PFSK-1 (cell line): ENCODE measurements at regions not wholly inside any gene's neighbourhood (a gene's known extent, or its start where the extent isn't known, plus 50 kb on each side); places are given as distances from the start of the nearest gene placed in this dataset.

Experiments used
- FOXP2 ChIP-seq: optimal IDR thresholded peaks from 2 replicates; pipeline ENCODE3; 2011; ENCODE audit warnings: borderline replicate concordance, control low read depth, inconsistent platforms; ENCODE audit not compliant: insufficient read depth; ENCODE audit errors: extremely low read length, extremely low read depth
- POLR2AphosphoS5 ChIP-seq: IDR thresholded peaks from 2 replicates; pipeline ENCODE4 v1.6.1; 2012; ENCODE audit warnings: low read depth, mild to moderate bottlenecking, control low read depth, low read length, moderate library complexity
- REST ChIP-seq, 2 experiments: IDR thresholded peaks; 2 replicates each; pipeline versions ENCODE4 v1.6.1 to v1.8.0; 2011 to 2012; ENCODE audit warnings: low read depth in 2 of 2, low read length in 2 of 2, control low read depth in 1 of 2, inconsistent platforms in 1 of 2, mild to moderate bottlenecking in 1 of 2, moderate library complexity in 1 of 2; ENCODE audit not compliant: insufficient read depth in 1 of 2
- SIN3A ChIP-seq: IDR thresholded peaks from 2 replicates; pipeline ENCODE4 v1.6.1; 2012; ENCODE audit warnings: mild to moderate bottlenecking, low read length, moderate library complexity, borderline replicate concordance; ENCODE audit not compliant: insufficient read depth
- TAF1 ChIP-seq: IDR thresholded peaks from 2 replicates; pipeline ENCODE4 v1.6.1; 2012; ENCODE audit warnings: low read length, control low read depth, borderline replicate concordance; ENCODE audit not compliant: insufficient read depth

GRCh38 chr9:7265181-7265580 is 507.4 kb downstream of the KDM4C start:
- TF ChIP-seq POLR2AphosphoS5 (no peak), TAF1 (no peak), SIN3A (no peak), REST (IDR thresholded peaks at IDR 0.05; ENCODE audit: insufficient read depth in 1 of 2, low read depth in 2 of 2, low read length in 2 of 2) (no peak), FOXP2 (no peak)

GRCh38 chr9:7259544-7260241 is 501.9 kb downstream of the KDM4C start:
- TF ChIP-seq REST (IDR thresholded peaks at IDR 0.05; ENCODE audit: insufficient read depth in 1 of 2, low read depth in 2 of 2, low read length in 2 of 2) (no peak), TAF1 (no peak), SIN3A (no peak), FOXP2 (no peak), POLR2AphosphoS5 (no peak)

GRCh38 chr9:7258688-7259396 is 501.1 kb downstream of the KDM4C start:
- no peak for TF ChIP-seq POLR2AphosphoS5
- no peak for TF ChIP-seq TAF1
- TF ChIP-seq SIN3A, result no peak
- TF ChIP-seq REST (IDR thresholded peaks at IDR 0.05; ENCODE audit: insufficient read depth in 1 of 2, low read depth in 2 of 2, low read length in 2 of 2), result no peak
- TF ChIP-seq FOXP2, result no peak

- no peak for TF ChIP-seq FOXP2
- no peak for TF ChIP-seq POLR2AphosphoS5
- no peak for TF ChIP-seq REST (IDR thresholded peaks at IDR 0.05; ENCODE audit: insufficient read depth in 1 of 2, low read depth in 2 of 2, low read length in 2 of 2)
- no peak for TF ChIP-seq TAF1
- TF ChIP-seq SIN3A, result no peak
These were observed 489.2 kb downstream of the KDM4C start for GRCh38 chr9:7246917-7247522.
